ENCODE measurements at regions not wholly inside any gene's neighbourhood (a gene's known extent, or its start where the extent isn't known, plus 50 kb on each side); places are given as distances from the start of the nearest gene placed in this dataset.

GRCh38 chr9:13411791-13412190, 132.3 kb upstream of the MPDZ start:
- no peak for TF ChIP-seq EZH2phosphoT487 (IDR thresholded peaks at IDR 0.05; ENCODE audit: insufficient read depth, low read depth)
- TF ChIP-seq EZH2 (IDR thresholded peaks at IDR 0.05; ENCODE audit: insufficient read depth, poor library complexity, severe bottlenecking), result no peak

All from GM23248 (cell line).